ENCODE measurements at regions not wholly inside any gene's neighbourhood (a gene's known extent, or its start where the extent isn't known, plus 50 kb on each side); places are given as distances from the start of the nearest gene placed in this dataset.

DNA sequence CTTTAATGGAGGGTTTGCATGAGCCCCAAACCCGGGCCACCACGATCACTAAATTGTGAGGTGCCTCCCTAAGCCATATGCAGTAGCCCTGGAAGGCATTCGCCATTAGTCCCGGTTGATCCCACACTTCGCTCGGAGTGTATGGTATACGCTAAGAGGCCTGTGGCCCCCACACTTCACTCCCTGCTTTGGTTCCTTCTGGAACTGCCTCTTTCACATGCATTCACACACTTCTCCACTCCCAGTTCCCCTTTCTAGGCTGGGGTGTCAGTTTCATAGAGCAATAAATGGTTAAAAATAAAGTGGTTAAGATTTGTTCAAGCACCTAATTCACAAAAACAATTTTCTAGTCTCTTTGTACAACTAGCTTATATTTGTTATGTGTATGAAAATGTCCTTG, 212.1 kb upstream of the KCND2 start:
- TF ChIP-seq, protein P1, sequence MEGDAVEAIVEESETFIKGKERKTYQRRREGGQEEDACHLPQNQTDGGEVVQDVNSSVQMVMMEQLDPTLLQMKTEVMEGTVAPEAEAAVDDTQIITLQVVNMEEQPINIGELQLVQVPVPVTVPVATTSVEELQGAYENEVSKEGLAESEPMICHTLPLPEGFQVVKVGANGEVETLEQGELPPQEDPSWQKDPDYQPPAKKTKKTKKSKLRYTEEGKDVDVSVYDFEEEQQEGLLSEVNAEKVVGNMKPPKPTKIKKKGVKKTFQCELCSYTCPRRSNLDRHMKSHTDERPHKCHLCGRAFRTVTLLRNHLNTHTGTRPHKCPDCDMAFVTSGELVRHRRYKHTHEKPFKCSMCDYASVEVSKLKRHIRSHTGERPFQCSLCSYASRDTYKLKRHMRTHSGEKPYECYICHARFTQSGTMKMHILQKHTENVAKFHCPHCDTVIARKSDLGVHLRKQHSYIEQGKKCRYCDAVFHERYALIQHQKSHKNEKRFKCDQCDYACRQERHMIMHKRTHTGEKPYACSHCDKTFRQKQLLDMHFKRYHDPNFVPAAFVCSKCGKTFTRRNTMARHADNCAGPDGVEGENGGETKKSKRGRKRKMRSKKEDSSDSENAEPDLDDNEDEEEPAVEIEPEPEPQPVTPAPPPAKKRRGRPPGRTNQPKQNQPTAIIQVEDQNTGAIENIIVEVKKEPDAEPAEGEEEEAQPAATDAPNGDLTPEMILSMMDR (conservative IDR thresholded peaks at IDR 0.05; ENCODE audit: low read depth in 2 of 2), result no peak
- TF ChIP-seq POLR2AphosphoS5 (IDR thresholded peaks at IDR 0.05; ENCODE audit: low read depth), result no peak
- no peak for TF ChIP-seq CREB1 (CRISPR knock-in tag; IDR thresholded peaks at IDR 0.05; ENCODE audit: low read depth)
- no peak for TF ChIP-seq EZH2phosphoT487 (IDR thresholded peaks at IDR 0.05; ENCODE audit: unreplicated experiment)
- no peak for TF ChIP-seq EZH2 (IDR thresholded peaks at IDR 0.05; ENCODE audit: low read depth, unreplicated experiment)
- no peak for TF ChIP-seq NANOG (IDR thresholded peaks at IDR 0.05; ENCODE audit: borderline replicate concordance)
- TF ChIP-seq, protein P2, sequence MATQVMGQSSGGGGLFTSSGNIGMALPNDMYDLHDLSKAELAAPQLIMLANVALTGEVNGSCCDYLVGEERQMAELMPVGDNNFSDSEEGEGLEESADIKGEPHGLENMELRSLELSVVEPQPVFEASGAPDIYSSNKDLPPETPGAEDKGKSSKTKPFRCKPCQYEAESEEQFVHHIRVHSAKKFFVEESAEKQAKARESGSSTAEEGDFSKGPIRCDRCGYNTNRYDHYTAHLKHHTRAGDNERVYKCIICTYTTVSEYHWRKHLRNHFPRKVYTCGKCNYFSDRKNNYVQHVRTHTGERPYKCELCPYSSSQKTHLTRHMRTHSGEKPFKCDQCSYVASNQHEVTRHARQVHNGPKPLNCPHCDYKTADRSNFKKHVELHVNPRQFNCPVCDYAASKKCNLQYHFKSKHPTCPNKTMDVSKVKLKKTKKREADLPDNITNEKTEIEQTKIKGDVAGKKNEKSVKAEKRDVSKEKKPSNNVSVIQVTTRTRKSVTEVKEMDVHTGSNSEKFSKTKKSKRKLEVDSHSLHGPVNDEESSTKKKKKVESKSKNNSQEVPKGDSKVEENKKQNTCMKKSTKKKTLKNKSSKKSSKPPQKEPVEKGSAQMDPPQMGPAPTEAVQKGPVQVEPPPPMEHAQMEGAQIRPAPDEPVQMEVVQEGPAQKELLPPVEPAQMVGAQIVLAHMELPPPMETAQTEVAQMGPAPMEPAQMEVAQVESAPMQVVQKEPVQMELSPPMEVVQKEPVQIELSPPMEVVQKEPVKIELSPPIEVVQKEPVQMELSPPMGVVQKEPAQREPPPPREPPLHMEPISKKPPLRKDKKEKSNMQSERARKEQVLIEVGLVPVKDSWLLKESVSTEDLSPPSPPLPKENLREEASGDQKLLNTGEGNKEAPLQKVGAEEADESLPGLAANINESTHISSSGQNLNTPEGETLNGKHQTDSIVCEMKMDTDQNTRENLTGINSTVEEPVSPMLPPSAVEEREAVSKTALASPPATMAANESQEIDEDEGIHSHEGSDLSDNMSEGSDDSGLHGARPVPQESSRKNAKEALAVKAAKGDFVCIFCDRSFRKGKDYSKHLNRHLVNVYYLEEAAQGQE (IDR thresholded peaks at IDR 0.05; ENCODE audit: unreplicated experiment), result no peak
- no peak for TF ChIP-seq ZNF331 (CRISPR knock-in tag; IDR thresholded peaks at IDR 0.05; ENCODE audit: low read depth)
- TF ChIP-seq STAT1 (IDR thresholded peaks at IDR 0.05; ENCODE audit: unreplicated experiment), result no peak

Measured in GM23338 (cell line).